Gastroesophageal sphincter (tissue), 4 donors: ENCODE measurements at regions not wholly inside any gene's neighbourhood (a gene's known extent, or its start where the extent isn't known, plus 50 kb on each side); places are given as distances from the start of the nearest gene placed in this dataset.

ENCODE experiments used
- ATAC-seq: fragments of 150-250 bp; one replicate; pipeline ENCODE4 v1.9.1; 2016; ENCODE audit warnings: mild to moderate bottlenecking, moderate library complexity
- H3K27ac ChIP-seq, 4 donors: fragments of 200-600 bp; sonication (generic) in 3 of 4; 1 replicate in 3 of 4; 2 replicates in 1 of 4; pipeline ENCODE4 v1.5.1; 2016 to 2019
- H3K27me3 ChIP-seq: fragments of 200-600 bp; sonication (generic); one replicate; pipeline ENCODE4 v1.5.1; 2019
- H3K36me3 ChIP-seq, 2 donors: fragments of 200-600 bp; sonication (generic); one replicate each; pipeline ENCODE4 v1.5.1; 2019; ENCODE audit warnings: control low read depth in 1 of 2
- H3K4me1 ChIP-seq, 3 donors: fragments of 200-600 bp; sonication (generic); 1 replicate in 2 of 3; 2 replicates in 1 of 3; pipeline ENCODE4 v1.5.1; 2016 to 2019; ENCODE audit warnings: control low read depth in 2 of 3
- H3K4me3 ChIP-seq, 2 donors: fragments of 200-600 bp; sonication (generic); one replicate each; pipeline ENCODE4 v1.5.1; 2019; ENCODE audit warnings: mild to moderate bottlenecking in 1 of 2, moderate library complexity in 1 of 2
- H3K9me3 ChIP-seq, 3 donors: fragments of 200-600 bp; sonication (generic); one replicate each; pipeline ENCODE4 v1.5.1; 2017 to 2019; ENCODE audit warnings: control low read depth in 2 of 3
- CTCF ChIP-seq, 4 experiments: fragments of 200-600 bp in 2 of 4; fragments of 450-650 bp in 2 of 4; sonication (generic) in 1 of 4; IDR thresholded peaks; one replicate each; pipeline ENCODE4 v1.5.1; 2017 to 2019; ENCODE audit warnings: antibody characterized with exemption in 4 of 4, mild to moderate bottlenecking in 2 of 4, moderate library complexity in 2 of 4
- EP300 ChIP-seq: sonication (generic); formaldehyde crosslinking; IDR thresholded peaks from one replicate; pipeline ENCODE4 v1.6.1; 2017; ENCODE audit warnings: antibody characterized with exemption, mild to moderate bottlenecking
- POLR2A ChIP-seq, 2 donors: fragments of 450-650 bp; IDR thresholded peaks; one replicate each; pipeline ENCODE4 v1.6.1; 2017; ENCODE audit warnings: antibody characterized with exemption in 2 of 2, mild to moderate bottlenecking in 2 of 2, moderate library complexity in 1 of 2
- POLR2AphosphoS5 ChIP-seq: sonication (generic); formaldehyde crosslinking; IDR thresholded peaks from one replicate; pipeline ENCODE4 v1.6.1; 2017; ENCODE audit warnings: antibody characterized with exemption
- WGBS, 2 donors: methylation state at CpG; one replicate each; pipeline ENCODE4 v1.1.5; 2018; ENCODE audit warnings: low coverage in 1 of 2; 5-methylcytosine and 5-hydroxymethylcytosine counted together

- no peak overlapping the region for H3K4me3 ChIP-seq
- H3K9me3 ChIP-seq, result no peaks in the 10 kb centered on the region
- no peak overlapping the region for H3K27ac ChIP-seq
- no peak for ATAC-seq
- TF ChIP-seq POLR2A (IDR thresholded peaks at IDR 0.05), result no peak
- no peak for TF ChIP-seq EP300
- TF ChIP-seq POLR2AphosphoS5, result no peak
- no peak for TF ChIP-seq CTCF (IDR thresholded peaks at IDR 0.05)
- no peaks in the 10 kb centered on the region for H3K4me1 ChIP-seq
- no peaks in the 10 kb centered on the region for H3K36me3 ChIP-seq
- WGBS, 2 donors, result 61 to 67% methylated on average over 3 to 4 of the region's 6 CpGs
- H3K27me3 ChIP-seq, result peaks cover 37% of the 10 kb centered on the region
These were observed 353.5 kb downstream of the TCERG1L start for GRCh38 chr10:130958003-130958402.

GRCh38 chr10:130958981-130959751, 352.4 kb downstream of the TCERG1L start:
- Histone ChIP-seq H3K4me1 (no peaks in the 10 kb centered on the region), H3K9me3 (no peaks in the 10 kb centered on the region), H3K27me3 (peaks cover 35% of the 10 kb centered on the region), H3K27ac (no peak overlapping the region), H3K4me3 (no peak overlapping the region), H3K36me3 (no peaks in the 10 kb centered on the region)
- TF ChIP-seq CTCF (IDR thresholded peaks at IDR 0.05) (no peak), POLR2AphosphoS5 (no peak), EP300 (no peak)
- ATAC-seq, result no peak
- 78 to 80% methylated on average over 7 to 10 of the region's 16 CpGs for WGBS, 2 donors

- no peaks in the 10 kb centered on the region for H3K4me1 ChIP-seq
- TF ChIP-seq CTCF (IDR thresholded peaks at IDR 0.05), result no peak
- H3K4me3 ChIP-seq, result no peak overlapping the region
- H3K27ac ChIP-seq, result no peak overlapping the region
- peaks cover 35% of the 10 kb centered on the region for H3K27me3 ChIP-seq
- WGBS, 2 donors, result 55 to 64% methylated on average over 2 to 7 of the region's 8 CpGs
- no peaks in the 10 kb centered on the region for H3K9me3 ChIP-seq
- no peak for ATAC-seq
- H3K36me3 ChIP-seq, result no peaks in the 10 kb centered on the region
These were observed 351.7 kb downstream of the TCERG1L start for GRCh38 chr10:130959752-130960195.

- ATAC-seq, result no peak
- no peak overlapping the region for H3K27ac ChIP-seq
- no peak for TF ChIP-seq EP300
- TF ChIP-seq POLR2A (IDR thresholded peaks at IDR 0.05), result no peak
- no peak for TF ChIP-seq POLR2AphosphoS5
- TF ChIP-seq CTCF (IDR thresholded peaks at IDR 0.05), result no peak
- no peaks in the 10 kb centered on the region for H3K36me3 ChIP-seq
- WGBS, 2 donors, result 80 to 81% methylated on average over 1 to 5 of the region's 8 CpGs
- H3K9me3 ChIP-seq, result no peaks in the 10 kb centered on the region
- H3K4me3 ChIP-seq, result no peak overlapping the region
- no peaks in the 10 kb centered on the region for H3K4me1 ChIP-seq
- H3K27me3 ChIP-seq, result peaks cover 35% of the 10 kb centered on the region
These were observed 351.0 kb downstream of the TCERG1L start for GRCh38 chr10:130960531-130960930.

- 62 to 80% methylated on average over 2 to 3 of the region's 5 CpGs for WGBS, 2 donors
- H3K36me3 ChIP-seq, result no peaks in the 10 kb centered on the region
- H3K27ac ChIP-seq, result no peak overlapping the region
- H3K9me3 ChIP-seq, result no peaks in the 10 kb centered on the region
- TF ChIP-seq POLR2AphosphoS5, result no peak
- TF ChIP-seq EP300, result no peak
- no peak for TF ChIP-seq CTCF (IDR thresholded peaks at IDR 0.05)
- TF ChIP-seq POLR2A (IDR thresholded peaks at IDR 0.05), result no peak
- no peaks in the 10 kb centered on the region for H3K4me1 ChIP-seq
- peaks cover 35% of the 10 kb centered on the region for H3K27me3 ChIP-seq
- no peak overlapping the region for H3K4me3 ChIP-seq
- no peak for ATAC-seq
These were observed 349.8 kb downstream of the TCERG1L start for GRCh38 chr10:130961506-130962239.
